ENCODE measurements at regions not wholly inside any gene's neighbourhood (a gene's known extent, or its start where the extent isn't known, plus 50 kb on each side); places are given as distances from the start of the nearest gene placed in this dataset.

- TF ChIP-seq CTCF (conservative IDR thresholded peaks at IDR 0.05; ENCODE audit: low read length) (no peak), EZH2phosphoT487 (IDR thresholded peaks at IDR 0.05; ENCODE audit: borderline replicate concordance, low read depth, low read length) (no peak)
Observed at GRCh38 chr16:29303520-29303919, 103.0 kb downstream of the NPIPB11 start.
